ENCODE measurements at regions not wholly inside any gene's neighbourhood (a gene's known extent, or its start where the extent isn't known, plus 50 kb on each side); places are given as distances from the start of the nearest gene placed in this dataset.
"Not testable (repeated sequence)": the region's sequence is repeated elsewhere in the genome, so short reads cannot be mapped to it uniquely, and the experiment has no call there.

GRCh38 chr3:13139471-13140065 lies 66.3 kb upstream of the IQSEC1 start:
- DNase-seq = no peak

GRCh38 chr3:13138833-13139145 lies 65.6 kb upstream of the IQSEC1 start:
- no peak for DNase-seq

DNA sequence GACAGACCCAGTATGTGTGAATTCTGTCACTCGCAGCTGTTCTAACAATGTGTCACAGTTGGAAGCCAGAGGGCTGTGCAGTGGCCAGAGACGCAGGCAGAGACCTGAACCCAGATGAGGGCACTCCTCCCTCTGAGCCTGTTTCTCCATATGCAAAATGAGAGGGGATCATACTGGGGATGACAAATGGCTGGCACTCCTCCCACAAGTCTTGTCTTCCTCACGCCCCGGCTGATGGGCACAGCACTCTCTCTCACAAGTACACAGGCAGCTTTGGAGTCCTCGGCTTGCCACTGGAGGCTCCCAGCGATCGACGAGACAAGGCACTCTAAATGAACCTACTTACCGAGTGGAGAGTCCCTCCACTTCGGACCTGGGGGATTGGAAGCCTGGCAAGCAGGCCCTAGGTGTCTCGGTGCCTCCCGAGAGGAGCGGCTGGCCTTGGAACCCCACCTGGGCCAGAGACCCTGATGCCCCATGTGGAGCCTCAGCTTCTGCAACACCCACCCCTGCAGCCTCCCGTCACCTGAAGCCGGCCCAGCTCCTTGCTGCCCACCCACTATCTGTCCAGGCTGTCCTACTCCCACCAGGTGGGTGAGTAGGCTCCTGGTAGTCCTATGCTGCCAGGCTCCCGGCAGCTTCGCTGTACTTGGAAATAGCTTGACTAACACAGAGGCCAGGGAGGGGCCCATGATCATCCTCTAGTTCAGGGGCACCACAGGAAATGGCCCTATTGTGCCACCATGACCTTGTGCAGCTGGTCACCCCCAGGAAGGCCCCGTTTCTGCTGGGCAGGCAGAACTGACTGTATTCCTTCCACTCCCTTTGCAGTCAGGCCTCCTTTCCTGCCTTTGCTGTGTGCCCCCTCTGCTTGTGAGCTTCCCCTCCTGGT lies 65.0 kb upstream of the IQSEC1 start:
- DNase-seq = no peak

DNA sequence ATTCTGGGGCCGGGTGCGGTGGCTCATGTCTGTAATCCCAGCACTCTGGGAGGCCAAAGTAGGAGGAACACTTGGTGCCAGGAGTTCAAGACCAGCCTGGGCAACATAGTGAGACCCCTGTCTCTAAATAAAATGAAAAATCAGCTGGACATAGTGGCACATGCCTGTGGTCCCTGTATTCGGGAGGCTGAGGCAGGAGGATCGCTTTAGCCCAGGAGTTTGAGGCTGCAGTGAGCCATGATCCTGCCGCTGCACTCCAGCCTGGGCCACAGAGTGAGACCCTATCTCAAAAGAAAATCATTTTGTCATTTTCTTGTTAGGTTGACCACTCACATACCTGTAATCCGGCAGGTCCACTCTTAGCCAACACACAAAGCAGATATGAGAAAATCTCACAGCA lies 63.6 kb upstream of the IQSEC1 start:
- not testable (repeated sequence) for DNase-seq

DNA sequence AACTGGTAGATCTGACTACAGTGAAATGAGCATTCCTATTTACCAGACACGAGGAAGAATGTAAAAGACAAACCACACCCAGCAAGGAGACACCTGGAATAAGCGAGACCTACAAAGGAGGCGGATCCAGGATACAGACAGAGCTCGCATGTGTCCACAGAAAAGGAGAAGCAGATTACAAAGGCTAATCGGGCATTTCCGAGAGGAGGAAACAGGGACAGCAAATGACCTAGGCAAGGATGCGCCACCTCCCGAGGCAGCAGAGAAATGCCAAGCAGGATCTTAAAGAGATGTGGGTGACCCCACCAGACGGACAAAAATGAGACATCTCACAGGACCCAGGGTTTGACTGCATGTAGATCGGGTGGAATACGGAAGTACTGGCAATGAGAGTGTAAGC lies 63.2 kb upstream of the IQSEC1 start:
- no peak for DNase-seq

DNA sequence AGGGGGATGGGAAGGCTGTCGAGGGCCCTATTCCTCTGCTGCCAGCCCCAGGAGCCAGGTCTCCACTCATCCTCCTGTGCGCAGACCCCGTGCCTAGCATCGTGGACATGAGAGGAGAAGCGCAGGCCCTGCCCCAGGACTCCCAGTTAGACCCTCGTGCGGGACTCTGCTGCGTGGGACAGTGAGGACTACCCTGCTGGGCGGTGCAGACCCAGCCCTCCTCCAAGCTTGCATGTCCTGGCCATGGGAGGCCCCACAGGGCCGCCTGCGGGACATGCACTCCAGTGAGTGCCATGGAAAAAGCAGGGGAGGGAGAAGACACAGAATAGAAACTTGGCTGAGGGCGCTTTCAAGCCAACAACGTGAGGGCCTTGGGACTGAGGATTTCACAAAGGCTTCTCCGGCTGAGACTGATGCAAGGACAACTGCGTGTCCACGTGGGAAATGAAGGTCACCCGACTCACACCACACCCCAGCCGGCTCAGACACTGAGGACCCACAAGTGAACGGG lies 62.6 kb upstream of the IQSEC1 start:
- DNase-seq = no peak

DNA sequence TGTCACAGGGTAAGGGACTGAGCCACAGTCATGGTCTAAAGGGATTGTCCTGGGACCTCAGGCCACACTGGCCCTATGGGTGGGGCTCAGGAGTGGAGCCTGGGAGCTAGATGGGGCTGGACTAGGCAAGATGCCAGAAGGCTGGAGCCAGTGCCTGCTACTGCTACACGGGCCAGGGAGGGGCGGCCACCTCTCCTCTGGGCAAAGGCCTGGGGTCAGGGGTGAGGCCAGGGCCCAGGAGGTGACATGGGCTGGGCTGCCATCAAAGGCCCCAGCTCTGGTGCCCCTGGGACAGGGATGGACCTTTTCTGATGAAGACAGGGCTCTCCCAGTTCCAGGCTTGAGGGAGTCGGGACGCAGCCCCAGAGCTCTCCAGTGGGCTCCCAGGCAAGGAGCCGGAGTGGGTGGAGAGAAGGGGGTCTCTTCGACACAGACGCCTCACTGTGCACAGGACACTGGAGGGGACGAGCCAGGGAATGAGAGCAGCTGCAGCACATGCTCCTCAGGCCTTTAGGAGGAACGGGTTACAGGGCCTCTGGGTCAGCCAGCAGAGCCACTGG lies 62.1 kb upstream of the IQSEC1 start:
- DNase-seq = no peak

- no peak for DNase-seq
Measured at GRCh38 chr3:13134879-13135206, 61.6 kb upstream of the IQSEC1 start.

GRCh38 chr3:13134166-13134878 lies 61.1 kb upstream of the IQSEC1 start:
- no peak for DNase-seq

DNA sequence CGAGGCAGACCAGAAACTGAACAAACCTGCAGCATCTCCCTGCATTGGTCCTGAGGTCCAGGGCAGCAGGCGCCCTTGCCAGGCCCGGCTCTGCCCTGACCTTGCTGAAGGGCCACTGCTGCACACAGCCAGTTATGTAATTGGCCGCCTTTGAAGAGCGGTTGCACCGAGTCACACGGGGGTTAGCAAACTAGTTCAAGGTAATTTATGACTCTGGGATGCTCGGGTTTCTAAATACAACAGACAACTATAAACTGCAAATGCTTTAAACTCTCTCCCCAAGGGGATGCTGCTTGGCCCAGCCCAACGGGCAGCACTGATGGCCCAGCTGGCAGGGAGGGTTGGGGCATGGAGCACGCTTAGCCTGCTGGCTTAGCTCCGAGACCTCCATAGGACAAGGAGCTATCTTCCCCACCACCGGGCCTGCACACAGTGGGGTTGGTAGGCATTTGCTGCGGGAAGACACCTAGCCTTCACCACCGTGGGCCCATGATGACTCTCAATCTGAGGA lies 60.3 kb upstream of the IQSEC1 start:
- DNase-seq = no peak

- DNase-seq = no peak
Measured at GRCh38 chr3:13132731-13133410, 59.6 kb upstream of the IQSEC1 start.

GRCh38 chr3:13132281-13132680 lies 59.1 kb upstream of the IQSEC1 start:
- no peak for DNase-seq

GRCh38 chr3:13130464-13131193 lies 57.4 kb upstream of the IQSEC1 start:
- DNase-seq = no peak

- DNase-seq = no peak
Measured at GRCh38 chr3:13125092-13126015, 52.1 kb upstream of the IQSEC1 start.

- no peak for DNase-seq
Measured at GRCh38 chr3:13124631-13125030, 51.4 kb upstream of the IQSEC1 start.

- no peak for DNase-seq
Measured at GRCh38 chr3:13123765-13124164, 50.5 kb upstream of the IQSEC1 start.

- DNase-seq = no peak
Measured at GRCh38 chr3:13123013-13123654, 49.9 kb upstream of the IQSEC1 start.

Data from anterior cingulate cortex (tissue), 58 donors.